ENCODE measurements at regions not wholly inside any gene's neighbourhood (a gene's known extent, or its start where the extent isn't known, plus 50 kb on each side); places are given as distances from the start of the nearest gene placed in this dataset.
"Not testable (repeated sequence)": the region's sequence is repeated elsewhere in the genome, so short reads cannot be mapped to it uniquely, and the experiment has no call there.

- no peak for TF ChIP-seq CTCF (IDR thresholded peaks at IDR 0.05; ENCODE audit: low read depth, low read length)
- H3K4me3 ChIP-seq (replicated peaks in 1 of 2; ENCODE audit: low read depth in 2 of 2, low read length in 2 of 2): no peak overlapping the region
- peak; percentile 10 to 38 for DNase-seq (ENCODE audit: low read depth in 2 of 2)
Measured at GRCh38 chr14:55914771-55915170, 203.4 kb upstream of the PELI2 start.

GRCh38 chr14:55915456-55915855 is 202.8 kb upstream of the PELI2 start:
- no peak overlapping the region for H3K4me3 ChIP-seq (replicated peaks in 1 of 2; ENCODE audit: low read depth in 2 of 2, low read length in 2 of 2)
- TF ChIP-seq CTCF (IDR thresholded peaks at IDR 0.05; ENCODE audit: low read depth, low read length): no peak
- peak; percentile 27 to 73 for DNase-seq (ENCODE audit: low read depth in 2 of 2)

- DNase-seq (ENCODE audit: low read depth in 2 of 2): not testable (repeated sequence)
Measured at GRCh38 chr14:55919800-55920199, 198.4 kb upstream of the PELI2 start.

GRCh38 chr14:55921511-55921910 is 196.7 kb upstream of the PELI2 start:
- DNase-seq (ENCODE audit: low read depth in 2 of 2): no peak
- no peak overlapping the region for H3K4me3 ChIP-seq (replicated peaks in 1 of 2; ENCODE audit: low read depth in 2 of 2, low read length in 2 of 2)
- TF ChIP-seq CTCF (IDR thresholded peaks at IDR 0.05; ENCODE audit: low read depth, low read length): no peak

More at GRCh38 chr14:55919800-55920199, 198.4 kb upstream of the PELI2 start:
- H3K4me3 ChIP-seq (replicated peaks in 1 of 2; ENCODE audit: low read depth in 2 of 2, low read length in 2 of 2): not testable (repeated sequence)

GRCh38 chr14:55926007-55926406 is 192.2 kb upstream of the PELI2 start:
- TF ChIP-seq CTCF (IDR thresholded peaks at IDR 0.05; ENCODE audit: low read depth, low read length): no peak
- no peak for DNase-seq (ENCODE audit: low read depth in 2 of 2)
- H3K4me3 ChIP-seq (replicated peaks in 1 of 2; ENCODE audit: low read depth in 2 of 2, low read length in 2 of 2): no peak overlapping the region

- no peak for TF ChIP-seq CTCF (IDR thresholded peaks at IDR 0.05; ENCODE audit: low read depth, low read length)
- no peak overlapping the region for H3K4me3 ChIP-seq (replicated peaks in 1 of 2; ENCODE audit: low read depth in 2 of 2, low read length in 2 of 2)
- no peak for DNase-seq (ENCODE audit: low read depth in 2 of 2)
Measured at GRCh38 chr14:55927028-55927427, 191.2 kb upstream of the PELI2 start.

GRCh38 chr14:55928276-55928675 is 189.9 kb upstream of the PELI2 start:
- TF ChIP-seq CTCF (IDR thresholded peaks at IDR 0.05; ENCODE audit: low read depth, low read length): no peak
- no peak for DNase-seq (ENCODE audit: low read depth in 2 of 2)

More at GRCh38 chr14:55928276-55928675, 189.9 kb upstream of the PELI2 start:
- H3K4me3 ChIP-seq (replicated peaks in 1 of 2; ENCODE audit: low read depth in 2 of 2, low read length in 2 of 2): no peak overlapping the region

Data from cardiac fibroblast (primary cell).